GM19468 (cell line): ENCODE measurements at regions not wholly inside any gene's neighbourhood (a gene's known extent, or its start where the extent isn't known, plus 50 kb on each side); places are given as distances from the start of the nearest gene placed in this dataset.

Experiments
- ATAC-seq: cut with Tn5 transposase; IDR thresholded peaks from one replicate; pipeline ENCODE4 v1.9.1; 2021; ENCODE audit warnings: mild to moderate bottlenecking, moderate library complexity, moderate number of reproducible peaks; ENCODE audit not compliant: unreplicated experiment; ENCODE audit errors: extremely low read depth

GRCh38 chr2:41602341-41602740 lies 445.5 kb upstream of the PKDCC start:
- no peak for ATAC-seq

GRCh38 chr2:41605311-41605710 lies 442.5 kb upstream of the PKDCC start:
- no peak for ATAC-seq

DNA sequence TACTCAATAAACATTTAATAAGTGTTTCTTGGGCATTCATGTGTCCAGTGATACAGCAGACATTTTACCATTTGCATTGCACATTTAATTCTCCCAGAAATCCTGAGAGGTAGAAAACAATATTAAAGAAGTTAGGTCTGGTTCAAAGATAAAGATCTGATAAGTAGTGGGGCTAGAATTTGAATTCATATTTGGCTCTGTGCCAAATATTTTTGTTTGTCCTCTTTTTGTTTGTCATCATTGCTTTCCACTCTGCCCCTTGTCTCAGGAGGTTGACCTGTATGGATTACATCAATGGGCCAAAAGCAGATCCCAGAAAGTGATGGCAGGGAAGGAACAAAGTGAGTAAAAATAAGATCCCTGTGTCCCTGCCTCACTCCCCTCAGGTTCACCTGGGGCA lies 441.9 kb upstream of the PKDCC start:
- ATAC-seq, result no peak

DNA sequence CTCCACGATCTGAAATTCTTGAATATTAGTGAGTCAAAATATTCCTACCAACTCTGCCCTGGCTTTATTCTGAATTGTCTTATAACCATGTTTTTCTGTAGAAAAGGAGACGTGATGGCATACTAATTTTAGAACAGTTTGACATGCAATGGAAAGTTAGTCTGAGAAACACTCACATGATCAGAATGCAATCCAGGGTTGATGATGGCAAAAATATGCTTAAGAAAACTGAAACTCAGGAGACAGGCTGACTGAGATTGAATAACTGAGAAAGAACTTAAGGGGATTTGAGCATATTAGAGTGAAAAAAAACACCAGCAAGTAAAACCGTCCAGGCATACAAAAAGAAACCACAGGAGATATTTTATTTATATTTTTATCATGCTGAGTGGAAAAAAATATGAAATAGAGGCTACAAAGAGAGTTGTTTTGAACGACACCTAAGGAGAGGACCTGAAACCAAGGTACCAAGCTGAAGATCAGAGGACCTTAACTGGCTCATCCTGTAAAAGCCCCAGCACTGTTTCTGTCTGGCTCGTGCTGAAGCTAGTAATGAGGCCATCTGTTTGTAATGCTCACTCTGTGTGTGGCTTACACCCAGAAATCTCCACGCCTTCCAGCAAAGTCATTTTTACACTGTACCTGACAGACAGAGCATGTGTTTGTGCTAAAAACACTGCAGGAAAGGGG lies 437.2 kb upstream of the PKDCC start:
- ATAC-seq, result no peak

- ATAC-seq, result no peak
These were observed 429.1 kb upstream of the PKDCC start for GRCh38 chr2:41618754-41619153.

DNA sequence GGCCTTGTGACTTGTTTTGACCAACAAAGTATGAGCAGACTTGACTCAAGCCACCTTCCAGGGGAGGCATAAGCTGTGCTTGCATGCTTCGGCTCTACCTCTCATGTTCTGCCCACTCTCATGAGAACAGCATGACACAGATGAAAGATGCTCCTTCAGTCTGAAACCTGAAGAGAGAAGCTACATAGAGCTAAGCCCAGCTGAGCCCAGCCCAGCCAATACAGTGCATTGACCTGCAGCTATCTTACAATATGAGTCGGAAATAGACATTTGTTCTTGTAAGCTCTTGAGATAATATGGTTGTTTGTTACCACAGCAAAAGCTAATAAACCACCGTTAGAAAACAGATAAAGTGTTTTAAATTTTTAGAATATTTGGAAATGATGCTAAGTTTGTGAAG lies 426.7 kb upstream of the PKDCC start:
- no peak for ATAC-seq

DNA sequence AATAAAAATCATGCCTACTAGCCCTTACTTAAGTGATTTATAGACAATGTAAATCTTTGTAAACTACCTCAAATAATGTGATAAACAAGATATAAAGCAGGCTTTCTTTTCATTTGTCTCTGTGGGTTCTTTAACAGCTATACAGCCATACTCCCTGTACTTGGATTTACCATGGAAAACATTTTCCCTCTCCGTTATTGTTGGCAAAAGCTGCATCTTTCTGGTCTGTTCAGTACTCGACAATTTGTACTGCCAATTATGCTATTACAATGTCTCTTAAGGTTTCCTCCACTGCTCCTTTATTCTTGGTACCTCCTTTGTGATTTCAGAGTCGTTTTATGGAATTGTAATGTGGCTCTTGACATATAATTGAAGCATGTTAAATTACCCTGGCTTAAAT lies 426.3 kb upstream of the PKDCC start:
- ATAC-seq, result no peak

- no peak for ATAC-seq
These were observed 425.5 kb upstream of the PKDCC start for GRCh38 chr2:41622301-41622700.

GRCh38 chr2:41626936-41627335 lies 420.9 kb upstream of the PKDCC start:
- ATAC-seq, result no peak

- ATAC-seq, result no peak
These were observed 413.1 kb upstream of the PKDCC start for GRCh38 chr2:41634686-41635085.

- no peak for ATAC-seq
These were observed 402.9 kb upstream of the PKDCC start for GRCh38 chr2:41644936-41645335.

- no peak for ATAC-seq
These were observed 400.3 kb upstream of the PKDCC start for GRCh38 chr2:41647468-41648050.

- no peak for ATAC-seq
These were observed 390.6 kb upstream of the PKDCC start for GRCh38 chr2:41657226-41657625.

- ATAC-seq, result no peak
These were observed 388.1 kb upstream of the PKDCC start for GRCh38 chr2:41659758-41660157.

- no peak for ATAC-seq
These were observed 385.4 kb upstream of the PKDCC start for GRCh38 chr2:41662461-41662860.

DNA sequence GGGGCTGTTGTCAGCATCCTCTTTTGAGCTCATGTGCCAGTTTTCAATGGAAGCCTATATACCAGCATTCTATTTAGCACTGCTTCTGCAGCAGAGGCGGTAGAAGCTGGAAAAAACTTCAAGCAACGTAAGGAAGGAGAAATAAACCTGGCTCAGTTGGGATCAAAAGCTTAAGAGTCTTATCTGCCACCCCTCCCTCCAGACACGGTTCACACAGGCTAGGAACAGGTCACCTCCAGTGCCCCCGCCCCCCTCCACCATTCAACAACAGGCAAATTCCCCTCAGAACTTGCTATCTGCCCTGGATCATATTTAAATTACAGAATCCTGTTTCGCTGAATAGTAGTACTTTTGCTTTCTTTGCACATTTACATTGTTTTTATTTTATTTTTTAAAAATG lies 384.8 kb upstream of the PKDCC start:
- no peak for ATAC-seq

DNA sequence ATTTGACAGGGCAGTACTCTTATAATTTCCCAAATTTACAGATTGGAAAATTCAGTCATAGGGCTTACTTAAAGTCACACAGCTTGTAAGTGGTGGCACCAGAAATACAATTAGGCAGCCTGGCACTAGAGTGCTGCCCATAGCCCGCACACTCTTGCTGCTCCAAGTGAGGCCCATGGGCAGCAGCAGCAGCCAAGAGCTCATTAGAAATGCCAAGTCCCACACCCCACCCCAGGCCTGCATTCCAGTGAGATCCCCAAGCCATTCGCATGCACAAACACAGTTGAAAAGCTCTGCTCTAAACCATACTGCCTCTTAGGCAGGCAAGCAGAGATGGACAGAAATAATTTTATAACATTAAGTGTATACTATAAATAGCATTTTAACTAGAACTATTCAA lies 379.3 kb upstream of the PKDCC start:
- no peak for ATAC-seq

- ATAC-seq, result no peak
These were observed 369.2 kb upstream of the PKDCC start for GRCh38 chr2:41678639-41679038.

GRCh38 chr2:41686156-41686555 lies 361.7 kb upstream of the PKDCC start:
- no peak for ATAC-seq

DNA sequence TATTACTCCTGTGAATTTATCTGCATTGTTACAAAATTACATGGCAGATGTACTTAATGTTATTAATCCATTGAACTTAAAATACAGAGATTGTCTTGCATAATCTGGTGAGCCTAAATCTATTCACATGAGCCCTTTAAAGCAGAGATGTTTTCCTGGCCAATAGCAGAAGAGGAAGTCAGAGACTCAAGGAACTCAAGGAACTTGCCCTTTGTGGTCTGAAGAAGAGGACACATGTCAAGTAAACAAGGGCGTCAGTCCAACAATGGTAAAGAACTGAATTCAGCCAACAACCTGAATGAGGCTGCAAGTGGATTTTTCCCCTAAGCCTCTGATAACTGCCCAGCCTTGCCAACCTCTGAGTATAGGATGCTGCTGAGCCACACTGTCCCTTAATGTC lies 356.3 kb upstream of the PKDCC start:
- no peak for ATAC-seq

DNA sequence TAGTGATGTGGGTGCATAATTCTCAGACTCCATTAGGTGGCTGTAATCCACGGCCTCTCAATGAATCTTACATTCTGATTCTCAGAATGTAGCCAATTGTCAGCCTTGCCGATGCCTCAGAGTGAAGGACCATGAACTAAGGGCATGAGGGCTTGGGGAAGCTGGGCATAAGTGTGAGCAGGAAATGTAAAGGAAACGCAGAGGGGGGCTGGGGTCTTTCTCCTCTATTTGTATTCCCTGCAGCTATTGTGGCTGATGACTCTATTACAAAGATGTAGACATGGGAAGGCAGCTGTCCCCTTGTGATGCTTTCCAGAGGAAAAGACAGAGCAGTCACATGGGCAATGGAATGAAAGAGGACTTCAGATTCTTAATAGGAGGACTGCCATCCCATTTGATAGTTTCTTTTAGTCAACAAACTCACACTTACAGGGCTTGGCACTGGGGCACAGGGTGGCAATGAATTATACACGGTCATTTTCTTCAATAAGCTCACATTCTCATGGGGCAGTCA lies 353.2 kb upstream of the PKDCC start:
- ATAC-seq, result no peak
